GM12874 (cell line): ENCODE measurements at regions not wholly inside any gene's neighbourhood (a gene's known extent, or its start where the extent isn't known, plus 50 kb on each side); places are given as distances from the start of the nearest gene placed in this dataset.

ENCODE experiments used
- CTCF ChIP-seq: IDR thresholded peaks from 2 replicates; pipeline ENCODE4 v1.5.1; 2011; ENCODE audit warnings: low read depth, mild to moderate bottlenecking, control low read depth, low read length, moderate library complexity; ENCODE audit not compliant: insufficient read depth

GRCh38 chr4:184282251-184282713, 64.6 kb upstream of the ENPP6 start:
- TF ChIP-seq CTCF: peak; percentile 54; the same call in 1 of the 2 replicates

- no peak for TF ChIP-seq CTCF
Measured at GRCh38 chr4:184281231-184282139, 63.8 kb upstream of the ENPP6 start.

GRCh38 chr4:184280591-184281071, 63.0 kb upstream of the ENPP6 start:
- TF ChIP-seq CTCF: no peak

- no peak for TF ChIP-seq CTCF
Measured at GRCh38 chr4:184280137-184280536, 62.5 kb upstream of the ENPP6 start.

- TF ChIP-seq CTCF: no peak
Measured at GRCh38 chr4:184279496-184280061, 61.9 kb upstream of the ENPP6 start.

- TF ChIP-seq CTCF: no peak
Measured at GRCh38 chr4:184275766-184276165, 58.1 kb upstream of the ENPP6 start.

GRCh38 chr4:184274286-184274951, 56.7 kb upstream of the ENPP6 start:
- TF ChIP-seq CTCF: no peak
